IMR-90 (cell line): ENCODE measurements at regions not wholly inside any gene's neighbourhood (a gene's known extent, or its start where the extent isn't known, plus 50 kb on each side); places are given as distances from the start of the nearest gene placed in this dataset.

Source experiments
- ATAC-seq: fragments of 200-7000 bp; cut with Tn5 transposase; 2 replicates; pipeline ENCODE4 v1.9.1; 2020; ENCODE audit warnings: low read depth, mild to moderate bottlenecking, moderate library complexity
- BruUV-seq: library from RNA; stranded (reverse); fragments of 400-500 nt; replicated peaks from 2 replicates; lab custom pipeline; 2021; lab: Mats Ljungman, UMichigan
- CTCF ChIA-PET: fragments of 300-600 bp; formaldehyde crosslinking; extraction: SDS; loops from one replicate; lab custom pipeline; 2021; ENCODE audit warnings: antibody characterized with exemption; lab: Yijun Ruan, JAX
- POLR2A ChIA-PET: fragments of 300-600 bp; sonication (Branson Sonifier 250); formaldehyde crosslinking; loops from one replicate; lab custom pipeline; 2022; ENCODE audit warnings: antibody characterized with exemption; ENCODE audit not compliant: unreplicated experiment; lab: Charles Lee
- DNase-seq: peaks from one replicate; pipeline ENCODE4 v3.0.0; 2013
- H2AFZ ChIP-seq: replicated peaks from 2 replicates; pipeline ENCODE3; 2013; ENCODE audit warnings: low read length, mild to moderate bottlenecking; ENCODE audit not compliant: poor library complexity
- H2AK5ac ChIP-seq: 2 replicates; pipeline ENCODE4 v1.6.1; 2013; ENCODE audit warnings: low read depth, low read length, inconsistent platforms
- H2AK9ac ChIP-seq: replicated peaks from 2 replicates; pipeline ENCODE3; 2013; ENCODE audit warnings: mild to moderate bottlenecking, low read depth, low read length, moderate library complexity; ENCODE audit not compliant: poor library complexity
- H2BK120ac ChIP-seq: 2 replicates; pipeline ENCODE4 v1.6.1; 2013; ENCODE audit warnings: low read depth, low read length, inconsistent platforms
- H2BK15ac ChIP-seq: 3 replicates; pipeline ENCODE4 v1.6.1; 2013; ENCODE audit warnings: low read depth, low read length, inconsistent platforms
- H2BK20ac ChIP-seq: 2 replicates; pipeline ENCODE4 v1.6.1; 2013; ENCODE audit warnings: low read depth, mild to moderate bottlenecking, inconsistent platforms, low read length, moderate library complexity
- H2BK5ac ChIP-seq: 2 replicates; pipeline ENCODE4 v1.6.1; 2013; ENCODE audit warnings: mild to moderate bottlenecking, low read depth, low read length, inconsistent platforms; ENCODE audit not compliant: poor library complexity, severe bottlenecking
- H3K14ac ChIP-seq: replicated peaks from 2 replicates; pipeline ENCODE4 v1.6.1; 2013; ENCODE audit warnings: low read depth, low read length, inconsistent platforms
- H3K18ac ChIP-seq: 2 replicates; pipeline ENCODE4 v1.6.1; 2013; ENCODE audit warnings: low read depth, low read length, control low read depth
- H3K23ac ChIP-seq: 2 replicates; pipeline ENCODE4 v1.6.1; 2013; ENCODE audit warnings: low read depth, low read length, inconsistent platforms
- H3K27ac ChIP-seq: 2 replicates; pipeline ENCODE4 v1.5.1; 2013; ENCODE audit warnings: mild to moderate bottlenecking, control low read depth, low read length; ENCODE audit not compliant: insufficient read depth
- H3K27me3 ChIP-seq: 2 replicates; pipeline ENCODE4 v1.6.1; 2013; ENCODE audit warnings: low read length; ENCODE audit not compliant: control insufficient read depth, insufficient read depth
- H3K36me3 ChIP-seq: 2 replicates; pipeline ENCODE4 v1.6.1; 2013; ENCODE audit warnings: low read length, mixed read lengths; ENCODE audit not compliant: control insufficient read depth, insufficient read depth
- H3K4ac ChIP-seq: 2 replicates; pipeline ENCODE4 v1.6.1; 2013; ENCODE audit warnings: low read depth, low read length, inconsistent platforms
- H3K4me1 ChIP-seq: 2 replicates; pipeline ENCODE4 v1.6.1; 2013; ENCODE audit warnings: low read length, mixed read lengths; ENCODE audit not compliant: control insufficient read depth, insufficient read depth
- H3K4me2 ChIP-seq: 2 replicates; pipeline ENCODE4 v1.6.1; 2013; ENCODE audit warnings: low read depth, mild to moderate bottlenecking, control low read depth, low read length, moderate library complexity
- H3K4me3 ChIP-seq: 2 replicates; pipeline ENCODE4 v1.5.1; 2013; ENCODE audit warnings: low read depth, mild to moderate bottlenecking, control low read depth, low read length, moderate library complexity; ENCODE audit not compliant: insufficient read depth
- H3K56ac ChIP-seq: 2 replicates; pipeline ENCODE4 v1.6.1; 2013; ENCODE audit warnings: low read length, inconsistent platforms; ENCODE audit not compliant: insufficient read depth; ENCODE audit errors: extremely low read depth
- H3K79me1 ChIP-seq, 2 experiments: 2 replicates each; pipeline ENCODE4 v1.6.1; 2013; ENCODE audit warnings: low read length in 2 of 2, inconsistent platforms in 1 of 2, low read depth in 1 of 2
- H3K9ac ChIP-seq: 2 replicates; pipeline ENCODE4 v1.6.1; 2013; ENCODE audit warnings: low read depth, low read length, control low read depth
- H3K9me1 ChIP-seq: 2 replicates; pipeline ENCODE4 v1.6.1; 2013; ENCODE audit warnings: low read length, inconsistent platforms; ENCODE audit not compliant: insufficient read depth
- H3K9me3 ChIP-seq: 2 replicates; pipeline ENCODE4 v1.6.1; 2013; ENCODE audit warnings: low read length; ENCODE audit not compliant: control insufficient read depth, insufficient read depth
- H4K20me1 ChIP-seq: 2 replicates; pipeline ENCODE4 v1.6.1; 2013; ENCODE audit warnings: low read length, inconsistent platforms; ENCODE audit not compliant: insufficient read depth
- H4K5ac ChIP-seq: 2 replicates; pipeline ENCODE4 v1.6.1; 2013; ENCODE audit warnings: mild to moderate bottlenecking, low read depth, low read length, control low read depth
- H4K8ac ChIP-seq, 2 experiments: 2 replicates each; pipeline ENCODE4 v1.6.1; 2013; ENCODE audit warnings: low read depth in 2 of 2, low read length in 2 of 2, control low read depth in 1 of 2, inconsistent platforms in 1 of 2
- H4K91ac ChIP-seq: 2 replicates; pipeline ENCODE4 v1.6.1; 2013; ENCODE audit warnings: low read depth, low read length, inconsistent platforms; ENCODE audit not compliant: insufficient read depth
- CTCF ChIP-seq: conservative IDR thresholded peaks from 2 replicates; pipeline ENCODE4 v1.5.1; 2012; ENCODE audit warnings: mild to moderate bottlenecking, low read depth, low read length, improper control_type of control experiment
- ELK1 ChIP-seq: fragments of 150-350 bp; IDR thresholded peaks from 2 replicates; pipeline ENCODE4 v1.6.1; 2016; ENCODE audit warnings: low read depth, mild to moderate bottlenecking, low read length, moderate library complexity, borderline replicate concordance
- FOS ChIP-seq: fragments of 150-350 bp; IDR thresholded peaks from 2 replicates; pipeline ENCODE4 v1.6.1; 2016; ENCODE audit warnings: low read depth, low read length
- MAZ ChIP-seq: IDR thresholded peaks from 2 replicates; pipeline ENCODE4 v1.6.1; 2012; ENCODE audit warnings: low read depth, mild to moderate bottlenecking, low read length, improper control_type of control experiment, moderate library complexity, borderline replicate concordance
- MXI1 ChIP-seq: IDR thresholded peaks from 2 replicates; pipeline ENCODE4 v1.6.1; 2012; ENCODE audit warnings: low read depth, mild to moderate bottlenecking, low read length, moderate library complexity, borderline replicate concordance
- RAD21 ChIP-seq: IDR thresholded peaks from 2 replicates; pipeline ENCODE4 v1.6.1; 2012; ENCODE audit warnings: low read length, improper control_type of control experiment
- RFX5 ChIP-seq: IDR thresholded peaks from 2 replicates; pipeline ENCODE4 v1.8.0; 2012; ENCODE audit warnings: low read depth, mild to moderate bottlenecking, low read length, moderate library complexity
- WGBS, 2 experiments: methylation state at CpG; one replicate each; pipeline versions ENCODE4 v1.1.5 to v1.1.7; 2013; ENCODE audit warnings: missing lambda C conversion rate in 2 of 2; ENCODE audit not compliant: insufficient read length in 1 of 2; ENCODE audit errors: extremely low coverage in 2 of 2; 5-methylcytosine and 5-hydroxymethylcytosine counted together
- dilution Hi-C: fragments of 300-500 bp; cut with HindIII; formaldehyde crosslinking; loops from one replicate; pipeline ENCODE4 v1.14.3; 2018; ENCODE audit warnings: low sequenced_read_pairs; ENCODE audit not compliant: unreplicated experiment
- in situ Hi-C: fragments of 300-500 bp; cut with MboI; formaldehyde crosslinking; loops from 3 replicates; pipeline ENCODE4 v1.14.3; 2019; ENCODE audit warnings: low sequenced_read_pairs, inconsistent platforms, mixed read lengths
- intact Hi-C: fragments of 100-400 bp; cut with micrococcal nuclease; formaldehyde crosslinking; loops from 2 replicates; pipeline ENCODE4 v1.10.0; 2022

GRCh38 chr3:5437296-5437782 is 249.8 kb downstream of the EDEM1 start:
- no peak overlapping the region for H2BK20ac ChIP-seq
- no peak overlapping the region for H2AK9ac ChIP-seq
- H4K8ac ChIP-seq: no peak overlapping the region
- no peak overlapping the region for H3K9ac ChIP-seq
- dilution Hi-C loops: no loop called here
- ATAC-seq (no peak), DNase-seq (no peak)
- WGBS, 2 experiments: no CpG with 5 or more reads among the region's 5 CpGs
- POLR2A ChIA-PET: no interaction called here
- H3K4me1 ChIP-seq: no peaks in the 10 kb centered on the region
- H3K9me1 ChIP-seq: no peaks in the 10 kb centered on the region
- no peak overlapping the region for H4K5ac ChIP-seq
- TF ChIP-seq FOS (no peak), CTCF (no peak), MXI1 (no peak), RFX5 (no peak), RAD21 (no peak), ELK1 (no peak), MAZ (no peak)
- no peak overlapping the region for H4K91ac ChIP-seq
- no peak overlapping the region for H3K4me3 ChIP-seq
- no peaks in the 10 kb centered on the region for H3K27me3 ChIP-seq
- no peak overlapping the region for H2BK120ac ChIP-seq
- in situ Hi-C loops: no loop called here
- H3K56ac ChIP-seq: no peak overlapping the region
- CTCF ChIA-PET: no interaction called here
- no peak overlapping the region for H3K27ac ChIP-seq
- H3K36me3 ChIP-seq: no peaks in the 10 kb centered on the region
- no peak overlapping the region for H3K23ac ChIP-seq
- H2BK15ac ChIP-seq: no peak overlapping the region
- H3K18ac ChIP-seq: no peak overlapping the region
- no peaks in the 10 kb centered on the region for H3K79me1 ChIP-seq
- no peak overlapping the region for H2AK5ac ChIP-seq
- intact Hi-C loops: no loop called here
- no peak overlapping the region for H3K4me2 ChIP-seq
- H2BK5ac ChIP-seq: no peak overlapping the region
- no peak overlapping the region for H2AFZ ChIP-seq
- no peak overlapping the region for H3K14ac ChIP-seq
- BruUV-seq: no TSS peak
- H3K4ac ChIP-seq: no peak overlapping the region
- no peaks in the 10 kb centered on the region for H4K20me1 ChIP-seq
- no peaks in the 10 kb centered on the region for H3K9me3 ChIP-seq
